Neural cell (in vitro differentiated cells): ENCODE measurements at regions not wholly inside any gene's neighbourhood (a gene's known extent, or its start where the extent isn't known, plus 50 kb on each side); places are given as distances from the start of the nearest gene placed in this dataset.

Experiments
- H2AFZ ChIP-seq: fragments of 200-600, 300-800 bp; sonication (generic), shearing (Covaris generic); 2 replicates; pipeline ENCODE4 v1.6.0; 2014; ENCODE audit warnings: low read depth, mild to moderate bottlenecking, antibody characterized with exemption, low read length, moderate library complexity
- H3F3A ChIP-seq: fragments of 200-600 bp; shearing (Covaris generic); 2 replicates; pipeline ENCODE4 v1.6.1; 2016; ENCODE audit warnings: mild to moderate bottlenecking, moderate library complexity, mixed read lengths, antibody characterized with exemption, low read length; ENCODE audit not compliant: insufficient read depth, poor library complexity, severe bottlenecking
- H3K27ac ChIP-seq: fragments of 200-600, 300-800 bp; sonication (generic), shearing (Covaris generic); 2 replicates; pipeline ENCODE4 v1.5.1; 2014; ENCODE audit warnings: mild to moderate bottlenecking, low read length, moderate library complexity
- H3K27me3 ChIP-seq: fragments of 300-800, 200-600 bp; sonication (generic), shearing (Covaris generic); 2 replicates; pipeline ENCODE4 v1.6.0; 2014; ENCODE audit warnings: mild to moderate bottlenecking, low read depth, low read length, moderate library complexity; ENCODE audit not compliant: insufficient read depth
- H3K36me3 ChIP-seq: fragments of 300-800, 200-600 bp; sonication (generic), shearing (Covaris generic); 2 replicates; pipeline ENCODE4 v1.5.1; 2014; ENCODE audit warnings: mild to moderate bottlenecking, antibody characterized with exemption, low read length, moderate library complexity; ENCODE audit not compliant: insufficient read depth
- H3K4me2 ChIP-seq: fragments of 300-800, 200-600 bp; sonication (generic), shearing (Covaris generic); 2 replicates; pipeline ENCODE4 v1.6.0; 2014; ENCODE audit warnings: mild to moderate bottlenecking, low read length
- H3K4me3 ChIP-seq: fragments of 300-800, 200-600 bp; sonication (generic), shearing (Covaris generic); 2 replicates; pipeline ENCODE4 v1.5.1; 2014; ENCODE audit warnings: mild to moderate bottlenecking, low read length, moderate library complexity
- H3K79me2 ChIP-seq: fragments of 200-600 bp; shearing (Covaris generic); replicated peaks from 2 replicates; pipeline ENCODE4 v1.6.0; 2014; ENCODE audit warnings: mild to moderate bottlenecking, low read length, moderate library complexity; ENCODE audit not compliant: insufficient read depth
- H3K9ac ChIP-seq: fragments of 300-800, 200-600 bp; sonication (generic), shearing (Covaris generic); 2 replicates; pipeline ENCODE4 v1.6.1; 2016; ENCODE audit warnings: mild to moderate bottlenecking, low read length, mixed read lengths
- H3K9me2 ChIP-seq: fragments of 200-600 bp; shearing (Covaris generic); 2 replicates; pipeline ENCODE4 v1.6.1; 2016; ENCODE audit warnings: mild to moderate bottlenecking, low read length, mixed read lengths; ENCODE audit not compliant: insufficient read depth
- H3K9me3 ChIP-seq: fragments of 200-600, 300-800 bp; sonication (generic), shearing (Covaris generic); 2 replicates; pipeline ENCODE4 v1.6.1; 2016; ENCODE audit warnings: mild to moderate bottlenecking, mixed run types, low read length, moderate library complexity, mixed read lengths
- H4K20me1 ChIP-seq: fragments of 200-600 bp; shearing (Covaris generic); 2 replicates; pipeline ENCODE4 v1.6.1; 2016; ENCODE audit warnings: mild to moderate bottlenecking, mixed run types; ENCODE audit not compliant: insufficient read depth
- EP300 ChIP-seq: fragments of 450-650 bp; conservative IDR thresholded peaks from 2 replicates; pipeline ENCODE4 v1.6.1; 2014; ENCODE audit warnings: antibody characterized with exemption, mild to moderate bottlenecking, moderate library complexity; ENCODE audit not compliant: poor library complexity, severe bottlenecking
- EZH2 ChIP-seq: fragments of 200-600, 300-800 bp; shearing (Covaris generic), sonication (generic); IDR thresholded peaks from 2 replicates; pipeline ENCODE4 v1.6.1; 2014; ENCODE audit warnings: antibody characterized with exemption, low read length, borderline replicate concordance, mild to moderate bottlenecking; ENCODE audit not compliant: insufficient read depth, poor library complexity, severe bottlenecking
- MXI1 ChIP-seq: fragments of 450-650 bp; conservative IDR thresholded peaks from 2 replicates; pipeline ENCODE4 v1.6.1; 2014; ENCODE audit warnings: antibody characterized with exemption, mild to moderate bottlenecking; ENCODE audit not compliant: poor library complexity, severe bottlenecking
- POLR2AphosphoS5 ChIP-seq: IDR thresholded peaks from 2 replicates; pipeline ENCODE4 v1.6.1; 2012
- RAD21 ChIP-seq: fragments of 450-650 bp; conservative IDR thresholded peaks from 2 replicates; pipeline ENCODE4 v1.6.1; 2014; ENCODE audit warnings: antibody characterized with exemption, mild to moderate bottlenecking, moderate library complexity
- SMC3 ChIP-seq: fragments of 450-650 bp; conservative IDR thresholded peaks from 2 replicates; pipeline ENCODE4 v1.6.1; 2014; ENCODE audit warnings: antibody characterized with exemption, mild to moderate bottlenecking, moderate library complexity; ENCODE audit not compliant: poor library complexity
- TAF1 ChIP-seq: IDR thresholded peaks from 2 replicates; pipeline ENCODE4 v1.6.1; 2012; ENCODE audit warnings: low read depth
- TF ChIP-seq, protein P1 (sequence below): IDR thresholded peaks from 2 replicates; pipeline ENCODE4 v1.6.1; 2012; ENCODE audit warnings: borderline replicate concordance
- TF ChIP-seq, protein P2 (sequence below): fragments of 450-650 bp; IDR thresholded peaks from 2 replicates; pipeline ENCODE4 v1.5.1; 2014; ENCODE audit warnings: antibody characterized with exemption, mild to moderate bottlenecking, moderate library complexity; ENCODE audit not compliant: poor library complexity, severe bottlenecking

DNA sequence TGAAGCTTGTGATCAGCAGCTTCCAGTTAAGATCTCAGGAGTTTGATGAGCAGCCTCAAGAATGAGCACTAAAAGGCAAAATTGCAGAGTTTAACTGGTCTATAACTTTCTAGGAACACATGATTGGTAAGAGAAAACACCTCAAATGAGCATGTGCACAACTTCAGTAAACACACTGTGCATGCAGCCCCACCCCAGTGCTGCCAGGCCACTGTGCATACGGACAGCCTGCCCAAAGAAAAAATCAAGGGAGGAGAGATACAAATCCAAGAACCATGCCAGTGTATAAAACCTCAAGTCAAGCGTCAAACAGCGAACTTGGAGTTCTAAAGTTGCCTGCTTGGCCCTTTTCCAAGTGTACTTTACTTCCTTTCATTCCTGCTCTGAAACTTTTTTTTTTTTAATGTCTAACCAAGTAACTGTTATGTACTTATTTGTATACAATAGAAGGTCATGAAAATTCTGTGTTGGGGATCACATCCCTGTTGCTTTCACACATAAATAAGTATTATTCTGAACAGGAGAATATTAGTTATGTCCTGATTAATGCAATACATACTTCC, 125.6 kb upstream of the TSLP start:
- no peaks in the 10 kb centered on the region for H3K9me3 ChIP-seq
- no peak overlapping the region for H3K4me2 ChIP-seq
- H4K20me1 ChIP-seq: no peaks in the 10 kb centered on the region
- no peak overlapping the region for H3K27ac ChIP-seq
- no peaks in the 10 kb centered on the region for H3F3A ChIP-seq
- H3K27me3 ChIP-seq: no peaks in the 10 kb centered on the region
- H3K9ac ChIP-seq: no peak overlapping the region
- no peak overlapping the region for H3K4me3 ChIP-seq
- no peaks in the 10 kb centered on the region for H3K9me2 ChIP-seq
- TF ChIP-seq POLR2AphosphoS5 (no peak), SMC3 (no peak), MXI1 (no peak), TAF1 (no peak), EP300 (no peak), RAD21 (no peak), EZH2 (no peak)
- TF ChIP-seq, protein P1, sequence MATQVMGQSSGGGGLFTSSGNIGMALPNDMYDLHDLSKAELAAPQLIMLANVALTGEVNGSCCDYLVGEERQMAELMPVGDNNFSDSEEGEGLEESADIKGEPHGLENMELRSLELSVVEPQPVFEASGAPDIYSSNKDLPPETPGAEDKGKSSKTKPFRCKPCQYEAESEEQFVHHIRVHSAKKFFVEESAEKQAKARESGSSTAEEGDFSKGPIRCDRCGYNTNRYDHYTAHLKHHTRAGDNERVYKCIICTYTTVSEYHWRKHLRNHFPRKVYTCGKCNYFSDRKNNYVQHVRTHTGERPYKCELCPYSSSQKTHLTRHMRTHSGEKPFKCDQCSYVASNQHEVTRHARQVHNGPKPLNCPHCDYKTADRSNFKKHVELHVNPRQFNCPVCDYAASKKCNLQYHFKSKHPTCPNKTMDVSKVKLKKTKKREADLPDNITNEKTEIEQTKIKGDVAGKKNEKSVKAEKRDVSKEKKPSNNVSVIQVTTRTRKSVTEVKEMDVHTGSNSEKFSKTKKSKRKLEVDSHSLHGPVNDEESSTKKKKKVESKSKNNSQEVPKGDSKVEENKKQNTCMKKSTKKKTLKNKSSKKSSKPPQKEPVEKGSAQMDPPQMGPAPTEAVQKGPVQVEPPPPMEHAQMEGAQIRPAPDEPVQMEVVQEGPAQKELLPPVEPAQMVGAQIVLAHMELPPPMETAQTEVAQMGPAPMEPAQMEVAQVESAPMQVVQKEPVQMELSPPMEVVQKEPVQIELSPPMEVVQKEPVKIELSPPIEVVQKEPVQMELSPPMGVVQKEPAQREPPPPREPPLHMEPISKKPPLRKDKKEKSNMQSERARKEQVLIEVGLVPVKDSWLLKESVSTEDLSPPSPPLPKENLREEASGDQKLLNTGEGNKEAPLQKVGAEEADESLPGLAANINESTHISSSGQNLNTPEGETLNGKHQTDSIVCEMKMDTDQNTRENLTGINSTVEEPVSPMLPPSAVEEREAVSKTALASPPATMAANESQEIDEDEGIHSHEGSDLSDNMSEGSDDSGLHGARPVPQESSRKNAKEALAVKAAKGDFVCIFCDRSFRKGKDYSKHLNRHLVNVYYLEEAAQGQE: no peak
- TF ChIP-seq, protein P2, sequence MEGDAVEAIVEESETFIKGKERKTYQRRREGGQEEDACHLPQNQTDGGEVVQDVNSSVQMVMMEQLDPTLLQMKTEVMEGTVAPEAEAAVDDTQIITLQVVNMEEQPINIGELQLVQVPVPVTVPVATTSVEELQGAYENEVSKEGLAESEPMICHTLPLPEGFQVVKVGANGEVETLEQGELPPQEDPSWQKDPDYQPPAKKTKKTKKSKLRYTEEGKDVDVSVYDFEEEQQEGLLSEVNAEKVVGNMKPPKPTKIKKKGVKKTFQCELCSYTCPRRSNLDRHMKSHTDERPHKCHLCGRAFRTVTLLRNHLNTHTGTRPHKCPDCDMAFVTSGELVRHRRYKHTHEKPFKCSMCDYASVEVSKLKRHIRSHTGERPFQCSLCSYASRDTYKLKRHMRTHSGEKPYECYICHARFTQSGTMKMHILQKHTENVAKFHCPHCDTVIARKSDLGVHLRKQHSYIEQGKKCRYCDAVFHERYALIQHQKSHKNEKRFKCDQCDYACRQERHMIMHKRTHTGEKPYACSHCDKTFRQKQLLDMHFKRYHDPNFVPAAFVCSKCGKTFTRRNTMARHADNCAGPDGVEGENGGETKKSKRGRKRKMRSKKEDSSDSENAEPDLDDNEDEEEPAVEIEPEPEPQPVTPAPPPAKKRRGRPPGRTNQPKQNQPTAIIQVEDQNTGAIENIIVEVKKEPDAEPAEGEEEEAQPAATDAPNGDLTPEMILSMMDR: no peak
- H3K79me2 ChIP-seq: no peaks in the 10 kb centered on the region
- H2AFZ ChIP-seq: no peak overlapping the region
- H3K36me3 ChIP-seq: no peaks in the 10 kb centered on the region

DNA sequence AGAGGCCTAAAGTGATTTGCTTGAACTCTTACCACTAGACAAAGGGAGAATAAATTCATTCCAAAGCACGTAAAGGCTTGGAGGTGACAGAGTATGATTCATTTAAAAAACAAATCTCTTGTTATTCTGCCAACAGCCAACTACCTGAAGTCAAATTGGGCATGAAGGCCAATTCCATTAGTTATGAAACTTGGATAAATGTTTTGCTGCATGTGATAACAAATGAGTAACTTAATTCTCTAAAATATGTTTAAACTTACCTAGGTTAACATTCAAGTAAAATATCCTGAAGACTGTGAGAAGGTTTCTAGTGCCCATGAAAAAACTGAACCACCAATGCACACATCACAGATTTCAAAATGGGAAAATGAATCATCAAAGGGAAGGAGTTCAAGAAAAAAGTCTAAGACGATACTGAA, 120.1 kb upstream of the TSLP start:
- H3K36me3 ChIP-seq: no peaks in the 10 kb centered on the region
- H3K4me3 ChIP-seq: no peak overlapping the region
- no peaks in the 10 kb centered on the region for H3K9me3 ChIP-seq
- no peak overlapping the region for H2AFZ ChIP-seq
- H4K20me1 ChIP-seq: no peaks in the 10 kb centered on the region
- H3K27ac ChIP-seq: no peak overlapping the region
- H3K9ac ChIP-seq: no peak overlapping the region
- H3F3A ChIP-seq: no peaks in the 10 kb centered on the region
- no peaks in the 10 kb centered on the region for H3K27me3 ChIP-seq
- H3K79me2 ChIP-seq: no peaks in the 10 kb centered on the region
- TF ChIP-seq SMC3: no peak
- TF ChIP-seq, protein P1: no peak
- TF ChIP-seq RAD21: no peak
- TF ChIP-seq EZH2: no peak
- no peak for TF ChIP-seq MXI1
- TF ChIP-seq, protein P2: no peak
- TF ChIP-seq EP300: no peak
- TF ChIP-seq POLR2AphosphoS5: no peak
- TF ChIP-seq TAF1: no peak
- no peaks in the 10 kb centered on the region for H3K9me2 ChIP-seq
- H3K4me2 ChIP-seq: no peak overlapping the region
